Left lung (tissue), 4 donors: ENCODE measurements at regions not wholly inside any gene's neighbourhood (a gene's known extent, or its start where the extent isn't known, plus 50 kb on each side); places are given as distances from the start of the nearest gene placed in this dataset.

ENCODE experiments used
- ATAC-seq: fragments of 200-7000 bp; cut with Tn5 transposase; one replicate; pipeline ENCODE4 v1.9.1; 2020; ENCODE audit warnings: moderate library complexity
- DNase-seq, 4 donors: peaks; one replicate each; pipeline ENCODE4 v3.0.0-alpha.2; 2013 to 2020
- H3K27ac ChIP-seq, 2 donors: fragments of 200-600 bp; sonication (generic) in 1 of 2; one replicate each; pipeline versions ENCODE4 v1.5.0 to v1.8.0; 2020 to 2021
- H3K27me3 ChIP-seq, 2 donors: fragments of 200-600 bp; sonication (generic) in 1 of 2; one replicate each; pipeline versions ENCODE4 v1.5.0 to v1.8.0; 2020 to 2021
- H3K36me3 ChIP-seq, 2 donors: fragments of 200-600 bp; sonication (generic) in 1 of 2; one replicate each; pipeline versions ENCODE4 v1.5.0 to v1.8.0; 2020 to 2021
- H3K4me1 ChIP-seq, 2 donors: fragments of 200-600 bp; one replicate each; pipeline ENCODE4 v1.8.0; 2021
- H3K4me3 ChIP-seq, 2 donors: fragments of 200-600 bp; sonication (generic) in 1 of 2; one replicate each; pipeline versions ENCODE4 v1.5.0 to v1.8.0; 2020 to 2021; ENCODE audit warnings: mild to moderate bottlenecking in 1 of 2
- H3K9me3 ChIP-seq, 2 donors: fragments of 200-600 bp; sonication (generic) in 1 of 2; one replicate each; pipeline versions ENCODE4 v1.5.0 to v1.8.0; 2020 to 2021
- intact Hi-C, 2 donors: fragments of 100-400 bp; cut with DNase I; formaldehyde crosslinking; loops; one replicate each; pipeline versions ENCODE4 v1.11.2 to v1.14.2; 2022
- TF ChIP-seq, protein P1 (sequence below), 2 donors: fragments of 200-600 bp; sonication (generic) in 1 of 2; IDR thresholded peaks; one replicate each; pipeline versions ENCODE4 v1.5.0 to v1.8.0; 2021; ENCODE audit warnings: antibody characterized with exemption in 2 of 2
- donor health status: DM: no; HTN: yes; CAD: no.
- donor health status: DM: no; HTN: no; CAD: no.

DNA sequence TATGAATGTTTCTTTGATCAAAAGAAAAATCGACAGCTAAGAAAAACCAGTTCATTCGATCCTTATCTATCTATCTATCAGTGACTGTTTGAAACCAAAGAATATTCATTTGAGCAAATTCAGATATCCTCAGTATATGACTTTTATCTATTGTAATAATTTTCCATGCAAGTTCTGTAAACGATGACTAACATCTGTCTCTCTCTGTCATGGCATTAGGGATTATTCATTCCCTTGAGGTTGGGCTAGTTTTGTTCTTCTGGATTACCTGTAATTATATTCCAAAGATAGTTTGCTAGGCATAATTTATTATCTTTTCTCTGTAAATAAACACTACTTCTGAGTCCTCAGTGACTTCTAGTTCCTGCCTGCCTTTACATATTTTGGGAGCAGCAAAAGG is 497.7 kb upstream of the CDH11 start:
- ATAC-seq = no peak
- Histone ChIP-seq H3K4me1 (no peaks in the 10 kb centered on the region), H3K4me3 (no peak overlapping the region), H3K9me3 (no peaks in the 10 kb centered on the region), H3K27ac (no peak overlapping the region), H3K36me3 (no peaks in the 10 kb centered on the region), H3K27me3 (no peaks in the 10 kb centered on the region)
- no peak for DNase-seq
- intact Hi-C loops = no loop called here
- TF ChIP-seq, protein P1, sequence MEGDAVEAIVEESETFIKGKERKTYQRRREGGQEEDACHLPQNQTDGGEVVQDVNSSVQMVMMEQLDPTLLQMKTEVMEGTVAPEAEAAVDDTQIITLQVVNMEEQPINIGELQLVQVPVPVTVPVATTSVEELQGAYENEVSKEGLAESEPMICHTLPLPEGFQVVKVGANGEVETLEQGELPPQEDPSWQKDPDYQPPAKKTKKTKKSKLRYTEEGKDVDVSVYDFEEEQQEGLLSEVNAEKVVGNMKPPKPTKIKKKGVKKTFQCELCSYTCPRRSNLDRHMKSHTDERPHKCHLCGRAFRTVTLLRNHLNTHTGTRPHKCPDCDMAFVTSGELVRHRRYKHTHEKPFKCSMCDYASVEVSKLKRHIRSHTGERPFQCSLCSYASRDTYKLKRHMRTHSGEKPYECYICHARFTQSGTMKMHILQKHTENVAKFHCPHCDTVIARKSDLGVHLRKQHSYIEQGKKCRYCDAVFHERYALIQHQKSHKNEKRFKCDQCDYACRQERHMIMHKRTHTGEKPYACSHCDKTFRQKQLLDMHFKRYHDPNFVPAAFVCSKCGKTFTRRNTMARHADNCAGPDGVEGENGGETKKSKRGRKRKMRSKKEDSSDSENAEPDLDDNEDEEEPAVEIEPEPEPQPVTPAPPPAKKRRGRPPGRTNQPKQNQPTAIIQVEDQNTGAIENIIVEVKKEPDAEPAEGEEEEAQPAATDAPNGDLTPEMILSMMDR (IDR thresholded peaks at IDR 0.05) = no peak

DNA sequence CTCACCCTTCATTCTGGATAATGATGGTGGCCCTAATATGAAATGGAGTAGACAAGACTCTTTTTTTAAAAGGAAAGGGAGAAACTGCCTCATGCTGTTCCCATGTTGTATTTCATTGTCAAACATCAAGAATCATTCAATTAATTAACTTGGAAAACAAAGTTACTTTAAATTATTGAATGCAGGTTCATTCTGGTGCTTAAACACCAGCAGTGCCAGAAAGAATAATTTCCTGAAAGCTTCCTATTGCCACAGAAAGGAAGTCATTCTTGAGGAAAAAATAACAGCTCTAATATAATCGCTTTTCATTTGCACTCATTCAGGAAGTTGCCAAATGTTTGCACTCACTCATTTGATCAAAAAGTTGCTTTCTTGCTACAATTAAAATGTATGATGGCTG is 497.1 kb upstream of the CDH11 start:
- no peaks in the 10 kb centered on the region for H3K27me3 ChIP-seq
- DNase-seq (no peak), ATAC-seq (no peak)
- no peak overlapping the region for H3K27ac ChIP-seq
- no peaks in the 10 kb centered on the region for H3K9me3 ChIP-seq
- intact Hi-C loops = no loop called here
- no peak overlapping the region for H3K4me3 ChIP-seq
- TF ChIP-seq, protein P1 (IDR thresholded peaks at IDR 0.05) = no peak
- no peaks in the 10 kb centered on the region for H3K4me1 ChIP-seq
- H3K36me3 ChIP-seq = no peaks in the 10 kb centered on the region

DNA sequence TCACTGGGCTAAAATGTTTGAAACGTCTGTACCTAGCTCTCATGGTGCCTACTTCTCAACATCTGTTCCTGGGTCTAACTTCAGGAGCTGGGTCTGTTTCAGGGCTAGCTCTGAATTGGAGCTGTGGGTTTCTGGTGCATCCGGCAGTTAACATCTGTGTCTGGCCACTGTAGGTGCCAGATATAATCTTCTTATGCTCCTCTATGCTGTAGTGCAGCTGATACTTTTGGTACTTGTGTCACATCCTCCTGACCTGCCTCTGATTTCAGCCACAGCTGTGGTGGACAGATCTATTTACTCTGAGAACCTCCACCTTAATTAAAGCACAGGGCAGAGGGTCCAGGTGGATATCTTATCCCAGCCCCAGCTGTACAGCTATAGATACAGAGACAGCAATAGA is 496.5 kb upstream of the CDH11 start:
- Histone ChIP-seq H3K36me3 (no peaks in the 10 kb centered on the region), H3K27ac (no peak overlapping the region), H3K27me3 (no peaks in the 10 kb centered on the region), H3K4me1 (no peaks in the 10 kb centered on the region), H3K4me3 (no peak overlapping the region), H3K9me3 (no peaks in the 10 kb centered on the region)
- intact Hi-C loops = no loop called here
- DNase-seq (no peak), ATAC-seq (no peak)
- TF ChIP-seq, protein P1 (IDR thresholded peaks at IDR 0.05) = no peak

DNA sequence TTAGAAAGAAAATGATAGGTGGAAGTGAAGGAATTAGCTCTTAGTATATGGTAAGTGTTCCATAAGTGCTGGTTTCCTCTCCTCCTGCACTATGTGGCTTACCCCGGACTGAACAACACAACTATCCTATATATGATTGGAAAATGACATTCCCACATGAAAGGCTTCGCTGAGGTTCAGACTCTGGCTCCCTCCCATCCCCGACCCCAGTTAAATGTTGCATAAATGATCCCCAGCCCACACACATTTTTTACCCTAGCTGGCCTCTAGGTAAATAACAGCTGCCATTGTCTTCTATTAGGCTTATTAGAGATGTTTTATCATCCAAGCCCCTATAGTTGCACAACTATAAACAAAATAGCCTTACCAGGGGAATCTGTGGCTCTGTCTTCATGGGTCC is 495.6 kb upstream of the CDH11 start:
- Histone ChIP-seq H3K9me3 (no peaks in the 10 kb centered on the region), H3K4me1 (no peaks in the 10 kb centered on the region), H3K4me3 (no peak overlapping the region), H3K27ac (no peak overlapping the region), H3K27me3 (no peaks in the 10 kb centered on the region), H3K36me3 (no peaks in the 10 kb centered on the region)
- intact Hi-C loops = no loop called here
- DNase-seq (no peak), ATAC-seq (no peak)
- TF ChIP-seq, protein P1 (IDR thresholded peaks at IDR 0.05) = no peak

DNA sequence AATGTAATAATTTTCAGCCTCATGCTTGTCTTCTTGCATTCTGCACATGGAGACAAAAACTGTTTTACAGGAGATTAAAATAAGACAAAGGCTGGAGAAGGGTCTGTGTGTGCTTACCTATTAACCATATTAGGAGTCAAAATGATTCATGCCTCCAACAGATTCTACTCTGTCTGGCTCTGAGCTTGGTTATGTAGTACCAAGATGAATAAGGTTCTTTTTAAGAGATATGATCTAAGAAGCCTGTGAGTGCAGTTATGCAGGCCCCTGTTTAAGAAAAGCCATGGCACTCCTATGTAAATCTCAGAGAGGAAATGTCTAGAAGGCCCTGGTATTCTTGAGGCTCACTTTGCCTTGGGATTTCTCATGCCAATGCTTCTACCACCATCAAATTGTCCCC is 486.6 kb upstream of the CDH11 start:
- Histone ChIP-seq H3K27ac (no peak overlapping the region), H3K27me3 (no peaks in the 10 kb centered on the region), H3K4me1 (no peaks in the 10 kb centered on the region), H3K36me3 (no peaks in the 10 kb centered on the region), H3K9me3 (no peaks in the 10 kb centered on the region), H3K4me3 (no peak overlapping the region)
- TF ChIP-seq, protein P1 (IDR thresholded peaks at IDR 0.05) = no peak
- no peak for DNase-seq
- no peak for ATAC-seq
- intact Hi-C loops = no loop called here
